ENCODE measurements at regions not wholly inside any gene's neighbourhood (a gene's known extent, or its start where the extent isn't known, plus 50 kb on each side); places are given as distances from the start of the nearest gene placed in this dataset.
A peak's percentile ranks its signal among the peaks of the same experiment; 100 is the strongest.

DNA sequence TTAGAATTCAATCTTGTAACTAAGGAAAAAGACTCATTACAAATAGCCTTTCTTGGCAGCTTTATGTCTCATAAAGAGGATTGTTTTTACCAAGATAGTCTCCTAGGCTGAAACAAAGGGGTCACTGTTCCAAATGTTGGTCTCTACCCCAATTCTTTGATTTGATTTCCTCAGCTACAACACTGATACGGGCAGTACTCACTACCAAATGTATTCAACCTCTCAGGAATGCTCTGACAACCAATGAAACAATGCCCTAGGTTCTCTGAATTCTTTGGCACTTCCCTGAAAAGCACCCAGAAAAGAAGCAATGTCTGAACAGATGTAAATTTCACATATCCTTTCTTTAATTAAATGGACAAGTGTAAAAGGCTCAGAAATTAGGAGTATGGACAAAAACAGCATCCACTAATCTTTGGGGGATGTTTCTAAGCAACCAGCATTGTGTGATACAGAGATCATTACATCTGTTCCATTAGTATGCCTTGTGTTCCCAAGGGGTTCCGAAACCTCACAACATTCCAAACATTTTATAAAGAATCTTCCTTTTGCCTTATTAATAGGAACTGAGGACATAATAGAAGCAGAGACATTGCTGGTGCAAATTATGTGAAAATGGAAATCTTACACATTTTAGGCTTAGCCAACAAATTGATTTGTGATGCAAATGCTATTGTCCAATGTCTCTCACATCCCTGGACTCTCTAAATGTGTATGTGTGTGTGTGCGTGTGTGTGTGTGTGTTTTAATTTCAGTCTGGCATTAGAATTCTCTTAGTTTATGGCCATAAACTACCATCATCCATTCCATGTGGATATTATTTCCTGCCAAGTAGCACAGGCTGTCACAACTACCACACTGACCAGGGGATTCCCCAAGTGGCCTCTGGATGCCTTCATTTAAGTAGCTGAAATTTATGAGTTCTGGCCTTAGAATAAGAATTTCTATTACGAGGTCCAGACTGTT, 276.0 kb downstream of the MTX2 start:
- DNase-seq, result no peak

DNA sequence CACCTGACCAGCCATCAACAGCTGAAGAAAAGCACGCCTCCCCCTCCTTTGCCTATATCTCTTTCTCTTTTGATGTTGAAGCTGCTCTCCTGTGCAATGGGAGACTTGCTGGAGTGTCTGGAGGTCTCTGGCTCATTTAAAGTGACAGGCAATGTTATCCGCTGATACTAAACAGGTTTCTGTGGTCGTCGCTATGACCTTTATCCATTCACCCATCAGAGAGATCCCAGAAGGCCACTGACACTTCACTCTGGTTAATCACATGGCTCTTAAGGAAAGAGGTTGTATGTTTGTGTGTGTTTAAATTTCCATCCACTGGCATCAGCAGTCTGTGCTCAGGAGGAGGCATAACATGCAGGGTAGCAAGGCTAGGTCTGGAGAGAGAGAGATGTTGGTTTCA, 277.3 kb downstream of the MTX2 start:
- DNase-seq, result no peak

DNA sequence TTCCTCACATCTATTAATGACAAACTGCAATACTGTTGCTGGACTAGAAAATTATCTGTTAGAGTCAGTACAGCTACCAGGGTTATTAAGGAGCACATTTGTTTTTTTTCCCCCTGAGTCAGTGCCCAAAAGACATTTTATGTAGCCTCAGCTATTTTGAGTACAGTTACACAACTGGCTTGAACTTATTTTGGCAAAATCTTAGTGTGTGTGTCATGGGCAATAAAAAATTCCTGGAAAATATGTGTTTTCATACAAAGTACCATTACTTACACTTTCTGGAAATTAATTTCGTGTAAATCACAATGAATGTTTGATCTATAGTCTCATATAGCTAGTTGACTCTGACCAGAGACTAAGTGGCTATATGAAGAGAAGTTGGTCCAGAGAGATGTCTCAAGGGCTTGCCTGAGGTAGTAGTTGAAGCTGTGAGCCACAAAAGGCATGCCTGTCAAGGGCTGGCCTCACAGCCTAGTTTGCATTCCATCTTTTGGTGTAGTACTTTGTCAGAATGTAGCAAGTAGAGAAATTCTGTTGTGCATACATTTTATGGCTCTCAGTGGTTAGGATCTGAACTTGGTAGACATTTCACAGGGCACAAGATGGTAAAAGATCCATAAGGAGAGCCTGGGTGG, 283.4 kb downstream of the MTX2 start:
- DNase-seq, result no peak

DNA sequence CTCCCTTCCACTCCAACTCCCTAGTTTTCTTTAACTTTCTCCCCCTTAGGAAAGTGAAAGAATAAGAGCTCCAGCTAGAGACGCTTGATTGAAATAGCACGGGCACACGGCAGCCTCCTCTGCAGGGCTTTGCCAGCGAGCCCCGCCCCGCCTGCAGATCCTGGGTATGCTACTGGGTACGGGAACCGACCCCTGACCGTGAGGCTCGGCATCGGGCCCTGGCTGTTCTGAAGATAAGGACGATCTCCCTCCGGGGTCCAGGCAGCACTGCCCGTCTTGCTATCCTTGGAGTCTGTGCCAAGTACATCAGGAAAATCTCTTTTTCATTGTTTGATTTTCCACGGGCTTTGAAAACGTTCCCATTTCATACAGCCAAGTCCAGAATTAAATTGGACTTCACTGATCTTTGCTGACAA, 284.5 kb downstream of the MTX2 start:
- peak; percentile 25 to 35 for DNase-seq

DNA sequence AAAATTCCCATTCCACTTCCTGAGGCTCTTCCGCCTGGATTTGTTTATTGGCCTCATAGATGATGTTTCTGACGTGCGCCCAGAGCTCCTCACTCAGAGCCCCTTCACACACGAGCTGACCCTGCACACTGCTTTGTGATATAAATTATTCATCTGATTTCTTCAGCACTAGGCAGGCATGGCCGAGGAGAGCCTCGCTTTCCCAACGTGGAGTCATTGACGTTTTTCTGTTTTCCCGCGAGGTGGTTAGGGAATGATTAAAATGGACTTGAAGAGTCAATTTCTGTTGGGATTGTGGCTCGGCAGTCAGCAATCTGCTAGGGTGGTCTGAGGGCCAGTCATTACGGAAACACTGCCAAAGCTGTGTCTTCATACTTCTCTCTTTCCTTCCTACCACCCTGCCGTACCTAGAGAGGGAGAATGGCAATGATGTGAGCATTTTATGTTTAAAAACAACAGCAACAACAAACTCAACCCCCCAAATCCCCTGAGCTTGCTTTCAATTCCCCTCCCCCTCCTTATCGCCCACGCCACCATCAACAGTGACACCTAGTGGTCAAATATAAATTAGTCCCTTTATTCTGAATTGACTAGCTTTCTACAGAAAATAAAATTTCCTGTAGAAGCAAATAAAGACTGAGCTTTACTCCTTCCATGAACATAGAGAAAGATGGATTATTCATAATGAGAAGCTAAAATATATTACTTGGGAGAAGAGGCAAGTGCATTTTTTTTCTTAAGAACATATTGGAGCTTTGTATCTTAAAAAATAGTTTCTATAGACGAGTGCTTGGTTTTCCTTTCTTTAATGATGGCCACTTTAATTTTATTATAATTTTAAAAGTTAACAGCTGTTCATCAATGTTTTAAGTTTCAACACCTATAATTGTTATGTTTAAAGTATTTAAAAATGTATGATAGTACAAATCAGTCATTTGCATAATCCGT, 285.1 kb downstream of the MTX2 start:
- DNase-seq, result peak; percentile 7 to 10

DNA sequence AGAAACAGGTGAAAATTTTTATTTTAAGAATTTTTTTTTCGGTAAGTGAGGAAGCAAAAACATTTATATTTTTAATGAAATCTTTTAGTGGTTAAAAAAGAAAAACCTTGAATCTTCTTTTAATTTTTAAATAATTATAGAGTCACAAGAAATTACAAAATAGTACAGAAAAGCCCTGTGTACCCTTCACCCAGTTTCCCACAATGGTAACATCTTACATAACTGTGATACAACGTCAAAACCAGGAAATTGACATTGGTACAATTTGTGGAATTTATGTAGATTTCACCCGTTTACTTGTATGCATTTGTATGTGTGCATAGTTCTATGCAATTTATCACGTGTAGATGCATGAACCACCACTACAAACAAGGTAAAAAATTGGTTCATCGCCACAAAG, 285.9 kb downstream of the MTX2 start:
- no peak for DNase-seq

DNA sequence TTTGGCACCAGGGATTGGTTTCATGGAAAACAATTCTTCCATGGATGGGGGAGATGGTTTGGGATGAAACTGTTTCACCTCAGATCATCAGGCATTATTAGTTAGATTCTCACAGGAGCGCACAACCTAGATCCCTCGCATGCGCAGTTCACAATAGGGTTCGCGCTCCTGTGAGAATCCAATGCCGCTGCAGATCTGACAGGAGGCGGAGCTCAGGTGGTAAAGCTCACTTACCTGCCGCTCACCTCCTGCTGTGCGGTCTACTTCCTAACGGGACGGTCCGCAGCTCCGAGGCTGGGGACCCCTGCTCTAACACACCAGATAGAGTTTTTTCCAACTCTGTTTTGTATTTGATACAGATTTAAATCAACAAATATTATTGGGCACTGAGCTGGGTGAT, 286.5 kb downstream of the MTX2 start:
- no peak for DNase-seq

DNA sequence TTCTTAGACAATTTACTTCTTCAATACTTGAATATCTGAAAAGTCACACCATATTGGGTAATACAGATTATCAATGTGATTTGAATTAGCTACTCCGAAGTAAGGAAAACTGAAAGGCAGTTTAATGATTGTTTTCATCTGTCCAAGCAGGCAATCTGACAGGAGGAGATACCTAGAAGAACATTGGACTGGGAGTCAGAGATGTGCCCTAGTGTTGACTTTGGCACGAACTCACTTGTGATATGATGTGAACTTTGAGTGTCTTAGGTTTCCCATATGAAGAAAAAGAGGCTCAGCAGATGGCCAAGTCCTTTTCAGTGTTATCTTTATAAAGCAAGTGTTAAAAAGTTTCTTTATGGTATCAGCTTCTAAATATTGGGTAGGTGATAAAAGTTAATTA, 287.1 kb downstream of the MTX2 start:
- no peak for DNase-seq

DNA sequence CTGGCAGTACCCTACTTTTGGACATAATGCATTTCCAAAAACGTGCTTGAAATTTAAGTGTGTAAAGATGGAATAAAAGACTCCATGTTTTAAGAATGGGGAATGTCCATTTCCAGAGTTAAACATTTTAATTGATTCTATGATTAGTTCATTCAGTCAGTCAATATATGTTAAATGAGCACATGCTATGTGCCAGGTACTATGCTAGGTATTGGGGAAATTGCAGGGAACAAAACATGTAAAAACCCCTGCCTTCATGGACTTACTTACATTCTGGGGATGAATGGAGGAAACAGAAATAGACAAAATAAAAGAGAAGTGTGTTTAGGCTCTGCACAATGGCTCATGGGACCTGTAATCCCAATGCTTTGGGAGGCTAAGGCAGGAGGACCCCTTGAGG, 288.6 kb downstream of the MTX2 start:
- no peak for DNase-seq

DNA sequence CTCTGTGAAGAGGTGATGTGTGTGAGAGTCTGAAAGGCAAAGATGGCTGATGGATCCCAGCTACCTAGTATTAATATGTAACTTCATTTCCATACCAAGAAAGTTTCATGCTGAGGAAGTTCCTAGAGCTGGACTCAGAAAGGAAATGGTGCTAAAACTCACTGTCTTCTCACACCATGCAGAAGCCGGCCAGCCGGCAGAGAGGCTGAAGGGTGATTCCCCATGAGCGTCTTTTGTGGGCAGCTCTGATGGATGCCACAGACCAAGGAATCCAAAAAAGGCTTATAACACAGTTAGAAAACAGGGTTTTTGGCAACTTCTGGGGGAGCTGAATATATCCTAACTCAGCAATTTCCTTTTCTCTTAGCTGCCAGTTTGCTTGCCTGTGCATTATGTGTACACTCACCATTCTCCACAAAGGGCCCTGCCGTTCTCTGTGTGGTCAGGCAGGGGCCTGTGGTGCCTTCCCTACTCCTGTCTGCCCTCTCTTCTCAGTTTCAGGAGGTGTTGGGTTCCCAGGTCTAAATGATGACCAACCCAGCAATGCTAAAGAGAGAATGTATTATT, 289.4 kb downstream of the MTX2 start:
- no peak for DNase-seq

DNA sequence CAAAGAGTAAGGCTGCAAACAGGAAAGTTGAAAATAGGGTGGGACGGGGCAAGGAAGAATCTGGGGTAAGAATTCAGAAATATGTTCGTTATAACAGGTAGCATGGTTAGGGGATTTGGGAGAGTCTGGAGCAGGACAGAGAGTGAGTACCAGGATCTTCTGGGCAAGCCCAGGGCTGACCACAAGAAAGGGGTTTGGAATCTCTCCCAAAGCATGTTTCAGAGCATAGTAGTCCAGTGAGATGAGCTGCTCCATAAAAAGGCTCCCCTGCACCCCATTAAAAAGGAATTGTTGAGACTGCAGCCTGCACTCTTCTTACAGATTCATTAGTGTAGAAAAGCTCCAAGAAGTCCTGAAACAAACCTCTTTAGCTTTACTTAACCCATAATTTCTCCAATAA, 291.1 kb downstream of the MTX2 start:
- no peak for DNase-seq

DNA sequence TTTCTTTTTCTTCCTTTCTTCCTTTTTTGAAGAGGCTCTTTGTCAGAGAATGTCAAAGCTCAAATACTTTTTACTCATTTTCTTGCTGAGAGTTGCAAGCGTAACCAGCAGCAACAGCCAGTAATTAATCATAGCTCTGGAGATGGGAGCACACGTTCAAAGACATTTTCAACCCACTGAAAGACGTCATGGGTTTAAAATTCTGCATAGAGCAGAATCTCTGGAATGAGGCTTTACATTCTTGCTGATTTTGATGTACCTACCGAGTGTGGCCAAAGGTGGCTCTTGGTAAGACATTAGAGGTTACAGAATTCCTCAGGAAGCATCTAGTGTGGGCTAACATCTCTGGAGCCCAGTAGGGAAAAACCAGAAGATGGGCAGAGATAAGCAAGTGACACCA, 292.5 kb downstream of the MTX2 start:
- DNase-seq, result no peak

DNA sequence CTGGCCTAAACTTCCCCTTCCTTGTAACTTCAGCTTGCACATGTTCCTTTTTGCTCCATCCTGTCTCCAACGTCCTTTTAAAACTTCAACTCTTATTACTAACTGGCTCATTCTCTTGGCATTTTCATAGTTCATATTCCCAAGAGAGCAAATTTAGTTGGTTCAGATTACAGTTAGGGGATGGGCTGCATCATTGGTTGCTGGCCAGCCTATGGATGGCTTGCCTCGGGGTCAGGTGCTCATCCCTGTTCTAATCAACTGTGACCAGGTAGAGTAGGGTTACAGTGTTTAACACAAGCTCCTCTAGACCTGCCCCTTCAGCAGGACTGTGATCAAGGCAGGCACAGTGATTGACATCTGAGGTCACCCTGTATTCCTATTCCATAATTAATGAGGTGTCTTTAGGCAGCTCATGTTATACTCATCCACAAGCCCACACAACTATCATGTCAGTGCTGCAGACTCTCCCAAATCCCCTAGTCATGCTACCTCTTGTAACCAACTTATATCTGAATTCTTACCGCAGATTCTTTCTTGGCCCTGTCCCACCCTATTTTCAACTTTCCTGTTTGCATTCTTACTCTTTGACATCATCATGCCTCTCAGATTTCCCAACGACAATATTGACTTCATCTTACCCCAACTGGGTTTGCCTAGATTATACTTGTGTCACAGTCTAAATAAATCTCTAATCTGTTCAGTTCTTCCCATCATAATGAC, 293.3 kb downstream of the MTX2 start:
- no peak for DNase-seq

DNA sequence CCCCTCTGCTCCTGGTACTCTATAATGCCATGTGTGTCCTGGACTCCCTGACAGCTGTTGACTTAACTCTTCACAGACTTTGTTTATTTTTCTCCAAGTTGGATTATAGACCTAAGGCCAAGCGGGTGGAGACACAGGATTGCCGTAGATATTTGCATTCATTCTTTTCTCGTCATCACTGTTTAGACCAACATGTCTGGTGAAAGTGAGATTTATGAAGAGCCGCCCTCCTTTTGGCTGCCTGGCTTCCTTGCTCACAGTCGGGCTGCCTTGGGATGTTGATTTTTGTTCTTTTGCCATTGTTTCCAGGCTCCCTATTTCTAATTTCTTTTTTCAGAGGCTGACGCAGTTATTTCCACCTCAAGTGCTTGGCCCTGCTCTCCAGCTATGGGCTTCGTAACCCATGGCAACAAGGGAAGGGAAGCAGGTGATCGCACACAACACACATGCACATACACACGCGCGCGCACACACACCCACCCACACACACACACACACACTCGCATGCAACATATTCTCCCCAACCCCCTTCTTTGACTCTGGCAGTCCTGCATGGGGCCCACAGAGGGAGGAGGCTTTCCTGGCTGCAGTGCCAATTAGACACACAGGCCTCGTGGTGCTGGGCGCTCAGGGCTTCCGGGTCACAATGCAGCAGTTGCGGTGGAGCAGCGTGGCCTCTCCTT, 296.5 kb downstream of the MTX2 start:
- DNase-seq, result no peak

DNA sequence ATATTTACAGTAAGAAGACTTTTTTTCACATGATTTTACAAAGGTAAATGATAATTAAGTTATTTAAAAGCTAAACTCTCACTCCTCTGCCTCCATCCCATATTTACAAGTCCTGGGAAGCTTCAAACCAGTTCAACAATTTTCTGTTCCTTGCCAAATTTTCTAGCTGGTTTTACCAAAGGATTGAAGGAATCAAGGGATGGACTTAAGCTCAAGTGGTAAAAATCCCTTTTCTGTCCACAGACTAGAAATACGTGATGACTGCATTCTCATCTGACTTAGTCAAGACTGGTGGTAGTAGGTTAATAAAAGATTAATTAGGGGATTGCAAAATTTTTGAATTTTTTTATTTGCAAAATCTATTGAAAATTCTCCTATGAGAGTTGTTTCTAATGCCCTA, 297.3 kb downstream of the MTX2 start:
- no peak for DNase-seq

DNA sequence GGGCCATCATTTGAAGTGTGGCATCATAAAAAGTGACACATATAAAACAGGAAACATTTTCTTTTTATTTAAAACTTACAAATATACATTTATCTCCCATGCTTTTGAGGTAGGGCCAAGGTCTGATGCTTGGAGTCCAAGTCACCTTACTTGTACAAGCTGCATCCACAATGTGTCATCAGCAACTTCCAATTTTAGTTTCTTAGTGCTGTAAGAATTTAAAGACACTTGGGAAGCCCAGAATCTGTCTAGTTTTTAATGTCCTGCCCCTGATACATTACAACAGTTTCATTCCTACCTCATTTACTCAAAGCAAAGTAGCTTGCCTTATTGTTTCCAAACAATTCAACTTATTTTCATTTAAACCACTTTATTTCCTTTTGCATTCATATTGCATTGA, 297.7 kb downstream of the MTX2 start:
- DNase-seq, result no peak

DNA sequence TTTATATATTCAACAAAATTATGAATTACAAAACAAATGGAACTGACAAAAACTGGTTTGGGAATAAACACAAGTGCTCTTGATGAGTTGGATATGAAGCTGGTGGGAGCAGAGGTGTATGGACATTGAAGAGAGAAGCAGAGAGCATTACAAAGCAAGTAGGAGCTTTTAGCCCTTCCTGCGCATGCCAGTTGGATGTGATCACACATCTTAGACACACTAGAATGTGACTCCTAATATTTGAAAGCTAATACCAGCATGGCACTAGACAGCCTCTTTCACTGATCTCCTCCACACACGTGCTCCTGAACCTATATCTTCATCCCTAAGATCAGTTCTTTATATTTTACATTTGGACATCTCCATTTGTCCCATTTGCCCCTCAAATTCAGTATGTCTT, 298.1 kb downstream of the MTX2 start:
- DNase-seq, result no peak

DNA sequence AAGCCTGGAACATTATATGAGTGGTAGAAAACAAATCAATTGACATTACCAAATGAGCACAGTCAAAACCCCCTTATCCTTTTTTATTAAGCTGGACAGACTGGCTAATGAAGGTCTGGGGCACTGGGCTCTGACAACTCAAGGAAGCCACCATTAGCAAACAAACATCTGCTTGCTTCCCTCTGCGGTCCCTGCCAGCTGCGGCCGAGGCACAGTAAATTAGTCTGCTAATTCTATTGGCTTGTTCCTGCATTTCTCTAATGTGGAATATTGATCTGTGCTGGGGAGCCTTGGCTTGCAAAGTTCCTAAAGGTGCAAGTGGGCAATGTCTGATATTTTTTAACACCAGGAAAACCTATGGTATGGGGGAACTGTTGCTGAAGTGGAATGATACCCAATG, 300.3 kb downstream of the MTX2 start:
- no peak for DNase-seq

DNA sequence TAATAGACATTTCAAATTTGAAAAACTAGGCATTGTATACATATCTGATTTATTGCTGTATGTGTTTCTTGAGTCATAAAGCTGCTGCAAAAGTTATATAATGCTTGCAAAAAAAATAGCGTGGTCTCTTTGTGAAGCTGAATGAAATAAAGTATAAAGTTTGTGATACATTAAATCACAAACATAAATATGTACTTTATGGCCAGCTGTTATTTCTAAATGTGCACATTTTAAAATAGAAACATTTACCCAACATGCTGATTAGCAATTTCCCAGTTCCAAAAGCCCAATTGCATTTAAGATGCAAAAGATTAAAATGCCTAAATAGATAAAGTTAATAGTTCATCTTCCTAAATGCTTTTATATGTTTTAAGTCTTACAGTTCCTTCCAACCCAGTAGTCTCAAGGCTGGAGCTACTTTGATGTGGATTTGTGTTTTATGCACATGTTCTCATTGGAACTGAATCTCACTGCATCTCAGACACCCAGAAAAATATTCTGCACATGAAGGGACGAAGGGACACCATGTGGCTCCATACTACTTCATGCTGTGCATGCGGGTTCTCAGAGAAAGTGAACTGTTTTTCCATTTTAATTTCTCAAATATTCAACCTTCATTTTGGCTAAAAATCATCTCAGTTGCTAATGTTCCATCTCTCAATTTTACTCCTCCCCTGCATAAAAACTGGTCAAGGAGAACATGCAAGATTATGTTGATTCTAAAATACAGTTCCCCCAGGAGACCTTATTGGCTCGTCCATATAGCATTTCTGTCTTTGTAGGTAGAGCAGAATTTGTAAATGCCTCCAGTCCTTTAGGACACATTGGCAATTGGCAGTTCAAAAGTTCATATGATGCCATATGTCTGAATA, 304.6 kb downstream of the MTX2 start:
- no peak for DNase-seq

DNA sequence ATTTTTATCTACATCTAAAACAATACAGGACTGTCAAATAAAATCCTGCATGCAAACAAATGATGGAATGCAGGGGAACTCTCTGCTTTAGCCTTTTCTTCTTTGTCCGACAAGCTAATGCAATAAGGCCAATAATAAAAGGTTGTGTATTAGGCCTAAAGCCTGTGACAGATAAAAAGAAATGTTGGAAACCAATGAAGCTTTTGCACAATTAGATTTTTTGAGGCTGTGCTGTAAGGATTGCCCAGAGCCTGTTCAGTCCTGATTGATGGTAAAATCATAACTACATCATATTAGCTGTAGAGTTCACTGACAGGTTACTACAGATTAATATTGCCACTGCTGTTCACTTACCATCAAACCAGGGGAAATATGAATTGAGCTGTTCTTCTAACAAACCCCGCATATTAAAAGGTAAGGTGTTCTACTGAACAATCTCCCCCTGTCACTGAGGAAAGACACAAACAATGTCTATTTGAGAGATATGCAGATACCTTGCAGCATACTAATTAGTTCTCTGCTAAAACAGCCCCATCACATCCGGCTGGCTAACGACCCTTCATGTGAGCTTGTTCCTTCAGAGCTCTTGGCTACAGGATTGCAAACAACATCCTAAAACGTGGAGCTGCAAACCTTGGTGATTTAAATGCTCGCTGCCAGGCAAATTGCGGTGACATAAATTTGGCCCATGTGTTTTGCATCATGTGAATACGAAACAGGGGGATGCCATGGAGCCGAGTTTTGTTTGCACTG, 305.4 kb downstream of the MTX2 start:
- no peak for DNase-seq
